ENCODE measurements at regions not wholly inside any gene's neighbourhood (a gene's known extent, or its start where the extent isn't known, plus 50 kb on each side); places are given as distances from the start of the nearest gene placed in this dataset.

DNA sequence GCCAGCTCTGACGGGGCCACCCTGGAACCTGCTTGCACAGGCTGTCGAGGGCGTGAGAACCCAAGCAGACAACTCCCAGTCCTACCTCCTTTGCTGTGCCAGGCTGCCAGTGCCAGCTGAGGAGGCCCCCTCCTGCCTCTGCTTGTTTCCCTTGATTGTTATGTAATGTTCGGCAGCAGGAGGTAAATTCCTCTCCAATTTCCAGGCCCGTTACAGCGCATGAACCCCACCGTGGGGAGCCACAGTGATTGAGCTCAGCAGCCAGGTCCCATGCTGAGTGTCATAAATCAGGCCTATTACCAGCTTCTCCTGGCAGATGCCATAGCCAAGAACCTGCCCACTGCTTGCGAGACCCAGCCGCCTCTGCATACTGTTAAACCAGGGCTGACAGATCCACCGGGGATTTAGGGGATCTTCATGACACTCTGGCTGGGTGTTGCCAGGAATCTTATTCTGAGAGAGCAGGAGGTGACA is 320.5 kb downstream of the DHX35 start (continued):
- TF ChIP-seq, protein P1, sequence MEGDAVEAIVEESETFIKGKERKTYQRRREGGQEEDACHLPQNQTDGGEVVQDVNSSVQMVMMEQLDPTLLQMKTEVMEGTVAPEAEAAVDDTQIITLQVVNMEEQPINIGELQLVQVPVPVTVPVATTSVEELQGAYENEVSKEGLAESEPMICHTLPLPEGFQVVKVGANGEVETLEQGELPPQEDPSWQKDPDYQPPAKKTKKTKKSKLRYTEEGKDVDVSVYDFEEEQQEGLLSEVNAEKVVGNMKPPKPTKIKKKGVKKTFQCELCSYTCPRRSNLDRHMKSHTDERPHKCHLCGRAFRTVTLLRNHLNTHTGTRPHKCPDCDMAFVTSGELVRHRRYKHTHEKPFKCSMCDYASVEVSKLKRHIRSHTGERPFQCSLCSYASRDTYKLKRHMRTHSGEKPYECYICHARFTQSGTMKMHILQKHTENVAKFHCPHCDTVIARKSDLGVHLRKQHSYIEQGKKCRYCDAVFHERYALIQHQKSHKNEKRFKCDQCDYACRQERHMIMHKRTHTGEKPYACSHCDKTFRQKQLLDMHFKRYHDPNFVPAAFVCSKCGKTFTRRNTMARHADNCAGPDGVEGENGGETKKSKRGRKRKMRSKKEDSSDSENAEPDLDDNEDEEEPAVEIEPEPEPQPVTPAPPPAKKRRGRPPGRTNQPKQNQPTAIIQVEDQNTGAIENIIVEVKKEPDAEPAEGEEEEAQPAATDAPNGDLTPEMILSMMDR (IDR thresholded peaks at IDR 0.05; ENCODE audit: control extremely low read depth in 1 of 3, insufficient read depth in 1 of 3, low read depth in 1 of 3, low read length in 3 of 3): no peak
- no peak for TF ChIP-seq KDM4A (IDR thresholded peaks at IDR 0.05; ENCODE audit: low read depth, low read length, severe bottlenecking)
- no peak for TF ChIP-seq FOSL1 (IDR thresholded peaks at IDR 0.05; ENCODE audit: insufficient read depth, low read depth, low read length)
- no peak for TF ChIP-seq USF2 (IDR thresholded peaks at IDR 0.05; ENCODE audit: low read length)
- no peak for TF ChIP-seq JUN (IDR thresholded peaks at IDR 0.05; ENCODE audit: low read depth, low read length)
- no peak; the same call in 1 of the 2 replicates for TF ChIP-seq RFX5 (IDR thresholded peaks at IDR 0.05; ENCODE audit: borderline replicate concordance, low read depth, low read length)
- peak; percentile 83 for TF ChIP-seq POU5F1 (IDR thresholded peaks at IDR 0.05; ENCODE audit: low read depth, low read length)
- TF ChIP-seq SUZ12 (IDR thresholded peaks at IDR 0.05; ENCODE audit: low read length): no peak
- peak; percentile 47; the same call in 1 of the 2 replicates for TF ChIP-seq CHD2 (IDR thresholded peaks at IDR 0.05; ENCODE audit: low read length)
- peak; percentile 80 for TF ChIP-seq YY1 (IDR thresholded peaks at IDR 0.05; ENCODE audit: low read depth, low read length)
- no peak for TF ChIP-seq CBX8 (IDR thresholded peaks at IDR 0.05; ENCODE audit: borderline replicate concordance, low read depth, low read length)
- TF ChIP-seq TCF12 (IDR thresholded peaks at IDR 0.05; ENCODE audit: low read depth, low read length): peak; percentile 86
- TF ChIP-seq SAP30 (IDR thresholded peaks at IDR 0.05; ENCODE audit: insufficient read depth, insufficient replicate concordance, low read length): no peak
- peak in 1 of 2 experiments; percentile 19; a peak in 2 of 4 replicates for TF ChIP-seq RAD21 (IDR thresholded peaks at IDR 0.05 in 1 of 2, conservative IDR thresholded peaks at IDR 0.05 in 1 of 2; ENCODE audit: low read depth in 2 of 2, low read length in 2 of 2)
- TF ChIP-seq SP2 (IDR thresholded peaks at IDR 0.05; ENCODE audit: low read length): no peak
- TF ChIP-seq SIRT6 (IDR thresholded peaks at IDR 0.05; ENCODE audit: low read length): no peak
- TF ChIP-seq HDAC6 (IDR thresholded peaks at IDR 0.05; ENCODE audit: low read depth, low read length): no peak
- TF ChIP-seq MAFK (IDR thresholded peaks at IDR 0.05; ENCODE audit: low read depth, low read length): no peak
- TF ChIP-seq, protein P2, sequence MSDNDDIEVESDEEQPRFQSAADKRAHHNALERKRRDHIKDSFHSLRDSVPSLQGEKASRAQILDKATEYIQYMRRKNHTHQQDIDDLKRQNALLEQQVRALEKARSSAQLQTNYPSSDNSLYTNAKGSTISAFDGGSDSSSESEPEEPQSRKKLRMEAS (IDR thresholded peaks at IDR 0.05): no peak
- TF ChIP-seq CHD1 (IDR thresholded peaks at IDR 0.05; ENCODE audit: low read depth, low read length): no peak
- TF ChIP-seq EGR1 (IDR thresholded peaks at IDR 0.05; ENCODE audit: borderline replicate concordance, low read depth, low read length): no peak
- no peak for TF ChIP-seq BRCA1 (IDR thresholded peaks at IDR 0.05; ENCODE audit: low read depth, low read length)
- TF ChIP-seq GTF2F1 (IDR thresholded peaks at IDR 0.05; ENCODE audit: borderline replicate concordance, low read depth, low read length): no peak
